ENCODE measurements at regions not wholly inside any gene's neighbourhood (a gene's known extent, or its start where the extent isn't known, plus 50 kb on each side); places are given as distances from the start of the nearest gene placed in this dataset.
"Not testable (repeated sequence)": the region's sequence is repeated elsewhere in the genome, so short reads cannot be mapped to it uniquely, and the experiment has no call there.

DNA sequence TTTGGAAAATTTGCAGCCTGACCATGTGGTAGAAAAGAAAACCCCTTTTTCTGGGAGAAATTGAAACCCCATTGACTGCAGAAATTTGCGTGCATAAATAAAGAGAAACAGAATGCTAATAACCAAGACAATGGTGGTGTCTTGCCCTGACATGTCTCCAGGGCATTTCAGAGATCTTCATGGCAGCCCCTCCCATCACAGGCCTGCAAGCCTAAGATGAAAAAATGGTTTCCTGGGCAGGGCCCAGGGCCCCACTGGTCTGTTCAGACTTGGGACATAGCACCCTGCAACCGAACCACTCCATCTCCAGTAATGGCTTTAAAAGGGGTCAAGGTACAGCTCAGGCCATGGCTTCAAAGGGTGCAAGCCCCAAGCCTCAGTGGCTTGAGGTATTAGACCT lies 71.6 kb upstream of the SGIP1 start:
- DNase-seq: no peak

DNA sequence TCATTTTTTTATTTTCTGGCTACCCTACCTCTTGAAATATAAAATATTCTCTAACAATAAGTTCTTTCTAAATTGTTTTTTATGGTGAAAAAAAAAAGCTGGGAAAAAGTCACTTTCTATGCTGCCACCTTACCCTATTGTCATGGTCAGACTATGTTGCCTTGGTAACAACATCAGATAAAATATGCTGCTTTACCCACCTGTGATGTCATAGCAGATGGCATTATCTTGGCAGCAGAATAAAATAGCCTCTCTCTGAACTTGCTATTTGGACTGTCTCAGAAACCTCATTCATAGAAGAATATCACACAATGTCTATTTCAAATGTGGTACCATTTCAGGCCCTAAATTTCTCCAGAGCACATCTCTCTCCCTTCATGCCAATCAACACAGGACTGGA lies 69.6 kb upstream of the SGIP1 start:
- no peak for DNase-seq

DNA sequence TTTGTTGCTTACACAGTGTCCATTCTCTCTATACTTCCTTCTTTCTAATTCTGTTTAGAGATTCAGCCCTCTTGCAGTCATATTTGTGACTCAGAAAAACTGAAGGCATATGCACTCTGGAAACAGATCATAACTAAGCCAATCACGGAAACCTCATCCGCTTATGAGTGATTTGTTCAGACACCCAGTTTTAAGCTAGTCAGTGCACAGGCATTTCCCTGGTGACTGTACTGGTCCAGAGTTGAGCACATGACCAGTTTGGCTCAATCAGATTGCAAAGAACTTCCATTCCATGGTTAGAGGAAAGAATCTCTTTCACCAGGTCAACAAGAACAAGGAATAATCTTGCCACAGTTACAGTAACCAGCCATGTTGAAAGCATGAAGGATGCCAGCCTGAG lies 69.2 kb upstream of the SGIP1 start:
- no peak for DNase-seq

DNA sequence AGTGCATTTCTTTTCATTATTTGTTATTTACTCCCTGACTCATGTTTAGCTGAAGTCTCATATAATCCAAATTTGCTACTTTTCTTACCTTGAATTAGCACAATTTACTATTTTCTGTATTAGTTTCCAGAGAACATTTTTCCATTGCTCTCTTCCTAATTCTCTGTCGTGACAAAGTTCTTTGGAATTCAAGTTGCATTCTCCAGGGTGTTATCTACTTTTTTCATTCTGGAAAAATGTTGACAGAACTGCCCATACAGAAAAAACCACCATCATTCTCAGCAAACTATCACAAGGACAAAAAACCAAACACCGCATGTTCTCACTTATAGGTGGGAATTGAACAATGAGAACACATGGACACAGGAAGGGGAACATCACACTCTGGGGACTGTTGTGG lies 67.3 kb upstream of the SGIP1 start:
- DNase-seq: not testable (repeated sequence)

DNA sequence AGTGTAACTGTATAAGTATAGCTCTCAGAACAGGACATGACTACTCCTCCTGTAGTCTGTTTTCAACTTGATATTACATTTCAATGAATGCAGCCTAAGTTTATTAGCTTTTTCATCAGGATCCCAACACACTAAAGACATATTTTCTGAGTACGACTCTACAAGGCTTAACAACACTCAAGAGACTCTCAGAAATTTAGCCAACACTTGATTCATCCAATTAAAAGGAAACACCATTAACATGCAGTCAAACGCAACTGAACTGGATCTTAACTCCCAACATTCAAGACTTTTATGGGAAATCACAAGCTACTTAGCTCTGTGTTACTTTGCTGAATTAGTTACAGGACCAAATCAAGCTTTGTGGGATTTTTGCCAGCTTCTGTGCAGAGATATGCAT lies 65.2 kb upstream of the SGIP1 start:
- DNase-seq: no peak

DNA sequence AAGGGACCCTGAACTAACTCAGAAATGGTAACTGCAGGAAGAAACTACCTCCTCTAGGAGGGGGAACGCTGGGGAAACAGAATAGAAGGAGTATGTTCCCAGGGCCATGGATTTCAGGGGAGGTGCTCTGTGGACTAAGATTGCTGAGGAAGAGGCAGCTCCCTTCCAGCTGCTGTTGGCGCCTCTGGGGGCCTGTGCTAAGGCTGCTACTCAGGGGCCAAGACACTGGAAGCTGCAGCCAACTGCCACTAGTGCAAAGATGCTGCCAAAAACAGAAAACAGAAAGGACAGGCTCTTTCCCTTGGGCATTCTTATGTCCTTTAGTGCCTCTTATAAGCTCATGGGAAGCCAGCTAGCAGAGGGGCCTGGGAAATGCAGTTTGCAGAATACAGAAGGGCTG lies 58.0 kb upstream of the SGIP1 start:
- DNase-seq: no peak

DNA sequence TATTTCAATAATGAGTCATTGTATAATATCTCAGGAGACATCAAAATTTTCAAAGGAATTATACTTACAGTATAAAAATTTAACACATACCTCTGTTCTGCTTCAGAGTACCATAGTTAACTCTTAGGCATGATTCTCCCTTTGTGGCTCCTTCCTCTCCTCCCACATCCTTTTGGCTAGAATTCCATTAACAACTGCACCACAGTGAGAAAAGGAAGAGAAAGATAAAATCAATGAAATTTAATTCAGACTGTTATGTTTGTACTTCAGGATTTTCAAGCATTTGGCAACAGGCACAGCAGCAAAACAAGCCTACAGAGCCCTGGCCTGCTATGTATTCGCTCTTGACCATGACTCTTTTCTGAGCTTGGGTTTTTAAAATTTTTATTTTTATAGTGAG lies 57.2 kb upstream of the SGIP1 start:
- no peak for DNase-seq

DNA sequence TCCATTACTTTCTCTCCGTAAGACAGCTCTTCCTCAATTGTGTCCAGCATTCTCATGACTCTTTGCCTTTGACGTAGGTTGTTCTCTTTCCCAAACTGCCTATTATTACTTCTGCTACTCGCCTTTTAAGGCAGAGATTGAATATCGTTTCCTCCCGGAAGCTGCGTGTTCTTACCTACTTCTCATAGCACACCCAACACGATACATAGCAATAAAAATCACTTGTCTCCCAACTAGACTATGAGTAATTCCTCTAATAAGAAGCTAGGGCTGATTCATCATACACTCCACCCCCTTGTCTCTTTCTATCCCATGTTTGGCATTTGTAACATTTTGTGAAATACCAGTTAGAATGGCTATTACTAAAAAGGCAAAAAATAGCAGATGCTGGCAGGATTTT lies 55.8 kb upstream of the SGIP1 start:
- no peak for DNase-seq

DNA sequence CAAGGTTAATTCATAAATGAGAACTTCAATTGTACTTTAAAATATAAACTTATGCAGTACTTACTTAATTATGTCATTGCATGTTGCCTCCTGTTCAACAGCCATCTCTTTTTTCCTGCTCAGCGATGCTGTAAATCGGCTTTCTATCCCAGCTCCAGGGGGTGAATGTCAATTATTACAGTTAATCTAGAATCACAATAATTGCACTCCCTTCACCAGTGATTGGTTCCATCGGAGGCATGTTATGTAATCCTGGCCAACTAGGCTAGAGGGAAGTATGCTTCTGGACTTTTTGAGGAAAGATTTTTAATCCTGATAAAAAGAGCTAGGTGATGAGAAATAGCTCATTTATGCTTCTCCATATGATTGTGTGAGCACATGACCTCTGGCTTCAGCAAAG lies 53.8 kb upstream of the SGIP1 start:
- DNase-seq: no peak

DNA sequence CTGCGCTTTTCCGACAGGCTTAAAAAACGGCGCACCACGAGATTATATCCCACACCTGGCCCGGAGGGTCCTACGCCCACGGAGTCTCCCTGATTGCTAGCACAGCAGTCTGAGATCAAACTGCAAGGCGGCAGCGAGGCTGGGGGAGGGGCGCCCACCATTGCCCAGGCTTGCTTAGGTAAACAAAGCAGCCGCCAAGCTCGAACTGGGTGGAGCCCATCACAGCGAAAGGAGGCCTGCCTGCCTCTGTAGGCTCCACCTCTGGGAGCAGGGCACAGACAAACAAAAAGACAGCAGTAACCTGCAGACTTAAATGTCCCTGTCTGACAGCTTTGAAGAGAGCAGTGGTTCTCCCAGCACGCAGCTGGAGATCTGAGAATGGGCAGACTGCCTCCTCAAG lies 52.7 kb upstream of the SGIP1 start:
- not testable (repeated sequence) for DNase-seq

Measured in cerebellar nuclear complex (tissue), 1 donor.